ENCODE measurements at regions not wholly inside any gene's neighbourhood (a gene's known extent, or its start where the extent isn't known, plus 50 kb on each side); places are given as distances from the start of the nearest gene placed in this dataset.

DNA sequence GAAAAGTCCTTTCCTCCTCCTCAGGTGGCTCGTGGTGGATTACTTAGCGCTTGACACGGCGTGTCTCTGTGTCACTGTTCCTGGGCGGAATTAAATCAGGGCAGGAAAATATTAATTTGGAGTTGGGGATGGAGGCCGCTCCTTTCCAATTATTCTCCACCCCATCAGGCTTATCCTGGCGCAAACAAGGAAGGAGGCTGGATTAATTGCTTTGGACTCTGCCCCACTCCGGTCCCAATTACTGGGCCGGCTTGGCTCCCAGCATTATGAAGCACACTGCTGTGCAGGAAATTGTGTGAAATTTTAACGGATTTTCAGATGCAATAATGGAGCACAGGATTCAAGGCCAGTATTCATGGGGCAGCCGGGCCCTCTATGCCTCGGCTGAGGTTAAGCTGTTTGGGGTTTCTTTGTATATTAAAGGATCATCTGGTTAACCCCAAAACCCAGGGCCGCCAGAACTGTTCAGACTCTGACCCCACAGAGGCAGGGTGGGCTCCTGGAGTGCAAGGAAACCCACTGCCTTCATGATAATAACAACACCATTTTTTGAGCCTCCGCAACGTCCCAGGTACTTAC lies 87.8 kb downstream of the MRM1 start:
- TF ChIP-seq, protein P1, sequence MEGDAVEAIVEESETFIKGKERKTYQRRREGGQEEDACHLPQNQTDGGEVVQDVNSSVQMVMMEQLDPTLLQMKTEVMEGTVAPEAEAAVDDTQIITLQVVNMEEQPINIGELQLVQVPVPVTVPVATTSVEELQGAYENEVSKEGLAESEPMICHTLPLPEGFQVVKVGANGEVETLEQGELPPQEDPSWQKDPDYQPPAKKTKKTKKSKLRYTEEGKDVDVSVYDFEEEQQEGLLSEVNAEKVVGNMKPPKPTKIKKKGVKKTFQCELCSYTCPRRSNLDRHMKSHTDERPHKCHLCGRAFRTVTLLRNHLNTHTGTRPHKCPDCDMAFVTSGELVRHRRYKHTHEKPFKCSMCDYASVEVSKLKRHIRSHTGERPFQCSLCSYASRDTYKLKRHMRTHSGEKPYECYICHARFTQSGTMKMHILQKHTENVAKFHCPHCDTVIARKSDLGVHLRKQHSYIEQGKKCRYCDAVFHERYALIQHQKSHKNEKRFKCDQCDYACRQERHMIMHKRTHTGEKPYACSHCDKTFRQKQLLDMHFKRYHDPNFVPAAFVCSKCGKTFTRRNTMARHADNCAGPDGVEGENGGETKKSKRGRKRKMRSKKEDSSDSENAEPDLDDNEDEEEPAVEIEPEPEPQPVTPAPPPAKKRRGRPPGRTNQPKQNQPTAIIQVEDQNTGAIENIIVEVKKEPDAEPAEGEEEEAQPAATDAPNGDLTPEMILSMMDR (IDR thresholded peaks at IDR 0.05), result no peak
- TF ChIP-seq POLR2A (IDR thresholded peaks at IDR 0.05), result no peak
